Thoracic aorta (tissue), 2 donors: ENCODE measurements at regions not wholly inside any gene's neighbourhood (a gene's known extent, or its start where the extent isn't known, plus 50 kb on each side); places are given as distances from the start of the nearest gene placed in this dataset.

Experiments used
- ATAC-seq: fragments of 150-250 bp; one replicate; pipeline ENCODE4 v1.8.0; 2017; ENCODE audit warnings: low read depth; ENCODE audit not compliant: insufficient number of reproducible peaks, low FRiP score
- DNase-seq: peaks from one replicate; pipeline ENCODE4 v3.0.0-alpha.2; 2020; ENCODE audit warnings: low spot score
- H3K27ac ChIP-seq, 2 donors: fragments of 200-600 bp; sonication (generic); 1 replicate in 1 of 2; 2 replicates in 1 of 2; pipeline ENCODE4 v1.5.1; 2016; ENCODE audit warnings: mild to moderate bottlenecking in 2 of 2, moderate library complexity in 2 of 2
- H3K27me3 ChIP-seq: fragments of 200-600 bp; sonication (generic); replicated peaks from 2 replicates; pipeline ENCODE4 v1.6.0; 2016; ENCODE audit warnings: mild to moderate bottlenecking; ENCODE audit not compliant: insufficient read depth
- H3K36me3 ChIP-seq: fragments of 200-600 bp; sonication (generic); one replicate; pipeline ENCODE4 v1.5.1; 2016
- H3K4me1 ChIP-seq, 2 donors: fragments of 200-600 bp; sonication (generic); 1 replicate in 1 of 2; 2 replicates in 1 of 2; pipeline versions ENCODE4 v1.5.1 to v1.6.0; 2016; ENCODE audit warnings: low read depth in 2 of 2, mild to moderate bottlenecking in 1 of 2; ENCODE audit not compliant: control insufficient read depth in 1 of 2
- H3K4me3 ChIP-seq: fragments of 200-600 bp; sonication (generic); 2 replicates; pipeline ENCODE4 v1.5.1; 2016; ENCODE audit warnings: mild to moderate bottlenecking
- H3K9me3 ChIP-seq: fragments of 200-600 bp; sonication (generic); 2 replicates; pipeline ENCODE4 v1.5.1; 2016
- TF ChIP-seq, protein P1 (sequence below): fragments of 200-600 bp; sonication (generic); IDR thresholded peaks from one replicate; pipeline ENCODE4 v1.5.1; 2019; ENCODE audit warnings: antibody characterized with exemption

DNA sequence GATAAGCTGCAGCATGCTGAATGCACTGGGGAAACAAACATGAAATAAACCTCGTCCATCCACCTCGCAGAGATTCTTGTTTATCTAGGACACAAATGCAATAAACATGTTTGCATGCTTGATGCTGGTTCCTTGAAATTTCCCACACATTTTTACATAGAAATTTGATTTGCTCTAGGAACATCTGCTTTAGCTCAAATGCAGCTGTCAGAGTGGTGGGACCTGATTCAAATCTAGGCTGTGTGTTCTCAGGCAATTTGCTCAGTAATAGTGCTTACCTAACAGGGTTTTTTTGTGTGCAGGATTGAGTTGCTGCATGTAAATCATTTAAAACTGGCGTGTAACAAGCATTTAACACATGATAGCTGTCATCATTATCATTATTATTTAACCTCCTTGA lies 293.1 kb downstream of the QDPR start:
- Histone ChIP-seq H3K27me3 (no peaks in the 10 kb centered on the region), H3K4me1 (peaks cover 0 to 7% of the 10 kb centered on the region in 2 donors), H3K36me3 (no peaks in the 10 kb centered on the region), H3K9me3 (no peaks in the 10 kb centered on the region), H3K27ac (no peak overlapping the region), H3K4me3 (no peak overlapping the region)
- TF ChIP-seq, protein P1, sequence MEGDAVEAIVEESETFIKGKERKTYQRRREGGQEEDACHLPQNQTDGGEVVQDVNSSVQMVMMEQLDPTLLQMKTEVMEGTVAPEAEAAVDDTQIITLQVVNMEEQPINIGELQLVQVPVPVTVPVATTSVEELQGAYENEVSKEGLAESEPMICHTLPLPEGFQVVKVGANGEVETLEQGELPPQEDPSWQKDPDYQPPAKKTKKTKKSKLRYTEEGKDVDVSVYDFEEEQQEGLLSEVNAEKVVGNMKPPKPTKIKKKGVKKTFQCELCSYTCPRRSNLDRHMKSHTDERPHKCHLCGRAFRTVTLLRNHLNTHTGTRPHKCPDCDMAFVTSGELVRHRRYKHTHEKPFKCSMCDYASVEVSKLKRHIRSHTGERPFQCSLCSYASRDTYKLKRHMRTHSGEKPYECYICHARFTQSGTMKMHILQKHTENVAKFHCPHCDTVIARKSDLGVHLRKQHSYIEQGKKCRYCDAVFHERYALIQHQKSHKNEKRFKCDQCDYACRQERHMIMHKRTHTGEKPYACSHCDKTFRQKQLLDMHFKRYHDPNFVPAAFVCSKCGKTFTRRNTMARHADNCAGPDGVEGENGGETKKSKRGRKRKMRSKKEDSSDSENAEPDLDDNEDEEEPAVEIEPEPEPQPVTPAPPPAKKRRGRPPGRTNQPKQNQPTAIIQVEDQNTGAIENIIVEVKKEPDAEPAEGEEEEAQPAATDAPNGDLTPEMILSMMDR, result no peak
- no peak for ATAC-seq
- DNase-seq, result no peak

DNA sequence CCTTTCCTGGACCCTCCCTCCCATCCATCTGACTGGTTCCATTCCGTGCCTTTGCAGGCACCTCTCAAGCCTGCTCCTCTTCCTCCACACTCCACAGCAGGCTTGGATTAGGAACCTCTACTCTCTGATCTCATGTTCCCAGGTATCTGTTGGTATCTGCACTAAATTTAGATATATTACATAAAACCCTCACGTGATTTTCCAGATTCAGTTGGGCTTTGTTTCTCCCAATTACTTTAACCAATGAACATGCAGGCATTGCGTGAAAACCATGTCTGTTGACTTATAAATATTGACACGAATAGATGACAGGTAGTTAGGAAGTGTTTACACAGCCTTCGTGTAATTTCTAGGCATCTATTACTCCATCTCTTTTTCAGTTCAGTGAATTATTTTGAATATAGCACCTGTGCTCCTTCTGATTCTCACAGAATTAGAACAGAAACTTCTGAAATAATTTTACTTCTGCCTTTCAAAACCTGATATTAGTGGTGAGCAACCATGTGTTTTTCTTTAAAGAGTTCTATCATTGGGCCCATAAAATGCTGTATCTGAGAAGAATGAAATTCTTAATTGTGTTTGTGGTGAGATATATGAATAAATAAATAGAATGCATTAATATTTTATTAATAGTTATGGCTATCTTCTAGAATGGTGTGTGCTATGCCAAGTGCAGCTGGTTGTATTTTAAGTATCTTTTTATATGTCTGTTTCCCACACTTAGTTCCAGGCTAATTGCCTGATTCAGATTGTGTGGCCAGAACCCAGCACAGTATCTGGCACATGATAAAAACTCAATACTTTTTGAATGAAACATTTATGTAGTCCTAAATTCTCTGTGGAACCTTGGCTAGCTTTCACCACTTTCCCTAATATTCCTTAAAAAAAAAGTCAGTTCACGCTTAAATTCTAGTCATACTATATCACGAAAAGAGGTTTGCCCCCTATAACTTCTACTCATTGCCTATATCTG lies 304.8 kb downstream of the QDPR start:
- peaks cover 0 to 26% of the 10 kb centered on the region in 2 donors for H3K4me1 ChIP-seq
- H3K27ac ChIP-seq, result no peak overlapping the region
- no peak overlapping the region for H3K4me3 ChIP-seq
- ATAC-seq (no peak), DNase-seq (no peak)
- no peaks in the 10 kb centered on the region for H3K27me3 ChIP-seq
- H3K9me3 ChIP-seq, result no peaks in the 10 kb centered on the region
- H3K36me3 ChIP-seq, result no peaks in the 10 kb centered on the region
- TF ChIP-seq, protein P1, result no peak

DNA sequence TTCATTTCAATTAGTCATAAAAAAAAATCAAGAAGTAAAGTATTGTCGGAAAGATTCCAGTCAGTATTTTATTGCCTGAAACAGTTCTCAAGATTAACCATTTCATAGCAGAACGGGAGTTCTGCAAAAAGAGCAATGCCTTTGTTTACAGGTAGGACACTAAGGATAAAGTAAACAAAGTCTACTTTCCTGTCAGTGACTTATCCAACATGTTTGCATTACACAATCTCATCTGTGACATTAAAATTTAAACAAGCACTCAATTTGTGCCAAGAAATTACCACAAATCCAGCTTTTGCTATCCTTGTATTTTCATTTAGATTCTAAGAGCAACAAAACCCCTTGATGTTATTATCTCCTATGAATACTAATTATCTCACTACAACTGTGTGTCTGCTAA lies 306.5 kb upstream of the LDB2 start:
- Histone ChIP-seq H3K27ac (no peak overlapping the region), H3K4me1 (peaks cover 0 to 26% of the 10 kb centered on the region in 2 donors), H3K4me3 (no peak overlapping the region), H3K36me3 (no peaks in the 10 kb centered on the region), H3K9me3 (no peaks in the 10 kb centered on the region), H3K27me3 (no peaks in the 10 kb centered on the region)
- DNase-seq (no peak), ATAC-seq (no peak)
- TF ChIP-seq, protein P1, result no peak

DNA sequence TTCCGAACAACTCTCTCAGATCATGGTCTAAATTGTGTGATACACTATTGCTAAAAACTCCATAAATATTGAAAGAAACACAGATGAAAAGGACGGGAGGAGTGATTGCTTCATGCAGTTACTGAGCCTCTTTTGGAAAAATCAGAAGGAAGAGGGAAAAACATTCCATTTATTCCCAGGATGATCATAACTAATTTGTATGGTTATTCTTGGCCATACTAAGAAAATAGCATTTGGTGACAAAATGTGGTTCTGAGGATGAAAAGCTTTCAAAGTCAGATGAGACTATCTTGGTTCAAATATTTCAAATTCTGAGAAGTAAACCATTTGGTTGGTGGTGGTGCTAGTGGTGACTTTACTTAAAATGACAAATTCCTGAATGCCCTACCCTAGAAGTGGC lies 305.4 kb upstream of the LDB2 start:
- H3K27me3 ChIP-seq, result no peaks in the 10 kb centered on the region
- H3K4me1 ChIP-seq, result peaks cover 0 to 26% of the 10 kb centered on the region in 2 donors
- no peaks in the 10 kb centered on the region for H3K36me3 ChIP-seq
- ATAC-seq (no peak), DNase-seq (no peak)
- H3K4me3 ChIP-seq, result no peak overlapping the region
- no peak overlapping the region for H3K27ac ChIP-seq
- no peaks in the 10 kb centered on the region for H3K9me3 ChIP-seq
- TF ChIP-seq, protein P1, result no peak

DNA sequence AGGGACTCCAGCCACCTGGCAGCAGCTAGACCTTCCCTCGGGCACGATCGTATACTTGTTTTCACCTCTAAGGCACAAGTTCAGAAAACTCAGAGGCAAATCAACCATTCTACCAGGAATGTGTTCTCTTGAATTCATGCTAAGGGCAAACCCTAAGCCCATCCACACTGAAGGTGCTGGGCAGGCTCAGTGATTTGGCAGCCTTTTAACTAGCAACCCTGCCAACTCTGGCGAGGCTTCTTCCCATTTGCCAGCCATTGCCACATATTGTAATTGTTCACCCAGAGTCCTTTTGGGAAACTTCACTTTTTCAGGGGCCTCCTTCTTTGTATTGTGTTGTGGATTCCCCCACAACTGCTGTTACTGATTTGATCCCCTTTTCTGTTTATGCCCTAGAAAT lies 298.6 kb upstream of the LDB2 start:
- no peak overlapping the region for H3K4me3 ChIP-seq
- no peaks in the 10 kb centered on the region for H3K27me3 ChIP-seq
- no peaks in the 10 kb centered on the region for H3K36me3 ChIP-seq
- H3K9me3 ChIP-seq, result no peaks in the 10 kb centered on the region
- no peak for ATAC-seq
- TF ChIP-seq, protein P1, result no peak
- H3K27ac ChIP-seq, result no peak overlapping the region
- no peak for DNase-seq
- H3K4me1 ChIP-seq, result peaks cover 0 to 18% of the 10 kb centered on the region in 2 donors
